Heart right ventricle (tissue), 16 donors: ENCODE measurements at regions not wholly inside any gene's neighbourhood (a gene's known extent, or its start where the extent isn't known, plus 50 kb on each side); places are given as distances from the start of the nearest gene placed in this dataset.

ENCODE experiments used
- ATAC-seq, 8 donors: fragments of 200-7000 bp; cut with Tn5 transposase; one replicate each; pipeline ENCODE4 v1.9.1; 2020; ENCODE audit warnings: mild to moderate bottlenecking in 8 of 8, moderate library complexity in 8 of 8, moderate number of reproducible peaks in 1 of 8
- DNase-seq, 2 donors: peaks; one replicate each; pipeline ENCODE4 v3.0.0-alpha.2; 2020
- H3K27ac ChIP-seq, 10 donors: fragments of 200-600 bp; sonication (generic) in 2 of 10; one replicate each; pipeline versions ENCODE4 v1.5.0 to v1.8.0; 2020 to 2022; ENCODE audit warnings: mild to moderate bottlenecking in 3 of 10
- H3K27me3 ChIP-seq, 7 donors: fragments of 200-600 bp; one replicate each; pipeline ENCODE4 v1.8.0; 2021 to 2022; ENCODE audit warnings: mild to moderate bottlenecking in 2 of 7
- H3K36me3 ChIP-seq, 9 donors: fragments of 200-600 bp; sonication (generic) in 1 of 9; one replicate each; pipeline versions ENCODE4 v1.5.0 to v1.8.0; 2020 to 2022; ENCODE audit warnings: mild to moderate bottlenecking in 2 of 9
- H3K4me1 ChIP-seq, 9 donors: fragments of 200-600 bp; sonication (generic) in 1 of 9; one replicate each; pipeline versions ENCODE4 v1.5.0 to v1.8.0; 2020 to 2022; ENCODE audit warnings: mild to moderate bottlenecking in 4 of 9
- H3K4me3 ChIP-seq, 10 donors: fragments of 200-600 bp; sonication (generic) in 2 of 10; one replicate each; pipeline versions ENCODE4 v1.5.0 to v1.8.0; 2020 to 2022; ENCODE audit warnings: mild to moderate bottlenecking in 7 of 10, moderate library complexity in 2 of 10
- H3K9me3 ChIP-seq, 11 donors: fragments of 200-600 bp in 10 of 11; sonication (generic) in 2 of 11; one replicate each; pipeline versions ENCODE4 v1.5.0 to v1.8.0; 2013 to 2022; ENCODE audit warnings: mild to moderate bottlenecking in 2 of 11, control low read depth in 1 of 11, moderate library complexity in 1 of 11
- CTCF ChIP-seq, 9 donors: fragments of 200-600 bp; sonication (generic) in 2 of 9; IDR thresholded peaks; one replicate each; pipeline versions ENCODE4 v1.5.0 to v1.8.0; 2021 to 2022; ENCODE audit warnings: antibody characterized with exemption in 9 of 9, mild to moderate bottlenecking in 5 of 9, moderate library complexity in 1 of 9
- WGBS, 2 donors: extraction: QIAGEN DNeasy Blood & Tissue Kit; methylation state at CpG; one replicate each; pipeline ENCODE4 v1.1.7; 2013; ENCODE audit warnings: inconsistent platforms in 1 of 2; 5-methylcytosine and 5-hydroxymethylcytosine counted together
- intact Hi-C, 10 donors: fragments of 100-400 bp; cut with DNase I; formaldehyde crosslinking; loops; one replicate each; pipeline versions ENCODE4 v1.11.1 to v1.14.2; 2022
- donor health status: Arrhythmogenic right ventricular cardiomyopathy.
- donor health status: ischemic (EF 13 %, LVEDD 7.1; RV severe dilation, severe dysfunction).
- donor health status: healthy with polysubstance abuse.
- donor health status: DM: no; HTN: yes; CAD: no.
- donor health status: DM: no; HTN: no; CAD: no.
- donor health status: ischemic (EF 25% LVEDD 6.9; RV normal size, moderate dysfunction).
- donor health status: ischemic (EF 25% LVEDD 5.7; RV mildly dilated, moderate dysfunction).
- donor health status: healthy.
- donor health status: DM: yes; HTN: yes; CAD: no.
- donor health status: Ischemic cardiomyopathy.
- donor health status: ischemic (EF 35%, LVEDD 5.7; RV mildly dilated, moderate dysfunction).
- donor health status: nonischemic (EF 11% LVEDD 7.7; RV severe dilation, severe dysfunction).
- donor health status: DM: yes; HTN: yes; CAD: no.
- donor health status: PGD.
- donor health status: ischemic (EF 29% LVEDD 5.4; RV normal size, mild dysfunction).
- donor health status: nonischemic (EF 23%, LVEDD 6.1; RV moderate dilation, normal function).

GRCh38 chr6:67506352-67506751 lies 1128.7 kb upstream of the ADGRB3 start:
- Histone ChIP-seq H3K4me3 (no peak overlapping the region), H3K4me1 (no peaks in the 10 kb centered on the region), H3K9me3 (peaks cover 0 to 22% (median 0%) of the 10 kb centered on the region in 11 donors), H3K27me3 (no peaks in the 10 kb centered on the region), H3K27ac (no peak overlapping the region), H3K36me3 (no peaks in the 10 kb centered on the region)
- DNase-seq (no peak), ATAC-seq (no peak)
- no peak for TF ChIP-seq CTCF (IDR thresholded peaks at IDR 0.05)
- intact Hi-C loops, result no loop called here
- 70 to 71% methylated on average over 2 of the region's 2 CpGs for WGBS, 2 donors

- intact Hi-C loops, result no loop called here
- TF ChIP-seq CTCF (IDR thresholded peaks at IDR 0.05), result no peak
- DNase-seq (no peak), ATAC-seq (no peak)
- 47 to 54% methylated on average over 5 of the region's 5 CpGs for WGBS, 2 donors
- no peak overlapping the region for H3K27ac ChIP-seq
- peaks cover 0 to 21% (median 0%) of the 10 kb centered on the region in 11 donors for H3K9me3 ChIP-seq
- H3K27me3 ChIP-seq, result no peaks in the 10 kb centered on the region
- no peaks in the 10 kb centered on the region for H3K4me1 ChIP-seq
- no peaks in the 10 kb centered on the region for H3K36me3 ChIP-seq
- H3K4me3 ChIP-seq, result no peak overlapping the region
Measured at GRCh38 chr6:67501755-67502154, 1133.3 kb upstream of the ADGRB3 start.

GRCh38 chr6:67497749-67498148 lies 1137.3 kb upstream of the ADGRB3 start:
- H3K36me3 ChIP-seq, result no peaks in the 10 kb centered on the region
- WGBS, 2 donors, result 69 to 71% methylated on average over 1 of the region's 1 CpG
- peaks cover 0 to 6% (median 0%) of the 10 kb centered on the region in 11 donors for H3K9me3 ChIP-seq
- no peak overlapping the region for H3K27ac ChIP-seq
- H3K27me3 ChIP-seq, result no peaks in the 10 kb centered on the region
- DNase-seq (no peak), ATAC-seq (no peak)
- TF ChIP-seq CTCF (IDR thresholded peaks at IDR 0.05), result no peak
- no peaks in the 10 kb centered on the region for H3K4me1 ChIP-seq
- intact Hi-C loops, result no loop called here
- H3K4me3 ChIP-seq, result no peak overlapping the region

- Histone ChIP-seq H3K27me3 (no peaks in the 10 kb centered on the region), H3K4me1 (no peaks in the 10 kb centered on the region), H3K27ac (no peak overlapping the region), H3K36me3 (no peaks in the 10 kb centered on the region), H3K9me3 (peaks cover 0 to 12% (median 0%) of the 10 kb centered on the region in 11 donors), H3K4me3 (no peak overlapping the region)
- no peak for DNase-seq
- no peak for ATAC-seq
- 62 to 65% methylated on average over 3 of the region's 3 CpGs for WGBS, 2 donors
- no peak for TF ChIP-seq CTCF (IDR thresholded peaks at IDR 0.05)
- intact Hi-C loops, result no loop called here
Measured at GRCh38 chr6:67496191-67496590, 1138.9 kb upstream of the ADGRB3 start.

- Histone ChIP-seq H3K36me3 (no peaks in the 10 kb centered on the region), H3K4me3 (no peak overlapping the region), H3K4me1 (no peaks in the 10 kb centered on the region), H3K9me3 (peaks cover 0 to 30% (median 0%) of the 10 kb centered on the region in 11 donors), H3K27me3 (no peaks in the 10 kb centered on the region), H3K27ac (no peak overlapping the region)
- no peak for TF ChIP-seq CTCF (IDR thresholded peaks at IDR 0.05)
- DNase-seq, result no peak
- no peak for ATAC-seq
- intact Hi-C loops, result no loop called here
Measured at GRCh38 chr6:67493682-67494081, 1141.4 kb upstream of the ADGRB3 start.
